ENCODE measurements at regions not wholly inside any gene's neighbourhood (a gene's known extent, or its start where the extent isn't known, plus 50 kb on each side); places are given as distances from the start of the nearest gene placed in this dataset.

DNA sequence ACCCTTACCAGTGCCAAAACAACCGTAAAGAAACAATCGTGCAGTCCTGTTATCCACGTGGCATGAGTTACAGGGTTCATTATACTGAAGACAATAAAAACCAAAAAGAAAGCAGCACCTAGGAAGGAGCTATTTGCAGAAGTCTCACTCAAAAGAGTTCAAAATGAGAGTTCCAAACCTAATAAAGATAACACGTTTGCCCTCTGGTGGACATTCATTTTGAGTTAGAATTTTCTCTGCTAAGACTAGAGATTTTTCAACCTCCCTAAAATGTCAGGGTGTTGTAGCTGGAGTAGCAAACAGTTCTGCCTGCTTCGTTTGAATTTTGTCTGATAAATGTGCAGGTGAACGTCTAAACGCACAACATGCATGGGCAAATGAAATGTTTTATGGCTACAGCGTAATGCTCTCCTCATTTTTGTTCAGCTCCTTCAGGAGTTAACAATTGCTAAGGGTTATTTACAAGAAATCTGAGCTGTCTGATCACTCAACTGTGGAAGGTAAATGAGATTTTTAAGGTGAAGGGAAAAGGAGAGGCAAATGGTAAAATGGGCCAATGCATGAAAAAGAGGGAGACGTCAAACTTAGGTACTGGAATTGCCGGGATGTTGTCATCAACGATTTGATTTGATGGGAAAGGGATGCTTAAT lies 1067.9 kb upstream of the EEF2KMT start:
- DNase-seq: no peak

DNA sequence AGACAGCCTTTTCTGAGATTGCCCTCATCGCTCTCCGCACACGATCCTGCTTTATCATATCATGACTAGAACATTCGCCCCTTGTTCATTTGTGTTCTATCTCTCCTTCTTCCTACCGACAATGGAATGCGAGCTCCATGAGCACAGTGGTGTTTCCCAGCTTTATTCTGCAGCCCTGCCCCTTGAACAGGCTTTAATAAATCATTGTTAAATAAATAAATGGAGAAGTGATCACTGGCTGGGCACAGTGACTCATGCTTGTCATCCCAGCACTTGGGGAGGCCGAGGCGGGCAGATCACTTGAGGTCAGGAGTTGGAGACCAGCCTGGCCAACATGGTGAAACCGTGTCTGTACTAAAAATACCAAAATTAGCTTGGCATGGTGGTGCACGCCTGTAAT lies 1063.3 kb upstream of the EEF2KMT start:
- no peak for DNase-seq

DNA sequence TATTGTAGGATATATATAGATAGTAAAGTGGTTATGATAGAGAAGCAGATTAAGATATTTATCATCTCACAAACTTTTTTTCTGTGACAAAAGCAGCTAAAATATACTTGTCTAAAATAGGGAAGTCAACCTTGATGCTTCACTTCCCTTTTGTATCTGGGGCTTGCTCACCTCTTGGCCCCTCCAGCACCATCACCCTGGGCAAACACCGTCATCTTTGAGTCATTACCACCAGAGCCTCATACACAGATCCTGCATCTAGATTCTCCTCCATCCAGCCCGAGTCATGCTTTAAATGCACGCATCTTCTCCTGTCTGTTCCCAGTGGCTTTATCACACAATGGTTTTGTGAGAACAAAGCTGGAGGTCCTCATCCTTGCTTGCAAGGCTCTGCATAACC lies 1062.7 kb upstream of the EEF2KMT start:
- DNase-seq: no peak

DNA sequence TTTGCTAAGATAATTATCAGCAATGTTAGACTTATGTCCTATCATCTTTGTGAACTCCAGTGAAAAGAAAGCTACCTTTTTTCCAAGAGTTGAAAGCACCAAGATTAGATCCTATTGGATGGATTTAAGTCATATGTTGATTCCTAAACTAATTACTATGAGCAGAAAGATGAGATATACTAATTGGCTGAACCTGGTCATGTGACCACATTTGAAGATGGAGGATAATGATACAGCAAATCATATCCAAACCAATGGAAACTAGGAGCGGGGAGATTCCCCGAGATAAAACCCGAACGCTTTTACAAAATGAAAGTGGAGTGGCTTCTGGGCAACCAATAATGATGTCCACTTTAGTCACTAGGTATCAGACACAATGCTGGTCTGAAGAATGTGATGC lies 1060.2 kb upstream of the EEF2KMT start:
- no peak for DNase-seq

DNA sequence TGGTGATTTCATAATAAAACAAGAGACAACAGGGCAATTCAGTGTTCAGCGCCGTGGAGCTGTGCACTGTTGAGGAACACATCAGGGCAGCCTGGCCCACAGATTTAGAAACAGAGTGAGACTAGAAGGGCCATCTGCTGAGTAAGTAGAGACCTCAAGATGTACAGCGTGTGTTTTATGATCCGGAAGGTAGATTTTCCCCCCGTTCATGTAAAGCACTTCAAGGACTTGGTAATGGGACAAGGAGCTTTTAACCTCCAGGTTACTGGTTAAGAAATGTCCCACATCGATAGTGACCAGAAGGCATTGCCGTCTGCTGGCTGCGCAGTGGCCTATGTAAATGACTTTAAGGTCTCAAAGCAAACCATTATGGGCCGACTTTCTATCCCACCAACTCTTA lies 1057.7 kb upstream of the EEF2KMT start:
- no peak for DNase-seq

DNA sequence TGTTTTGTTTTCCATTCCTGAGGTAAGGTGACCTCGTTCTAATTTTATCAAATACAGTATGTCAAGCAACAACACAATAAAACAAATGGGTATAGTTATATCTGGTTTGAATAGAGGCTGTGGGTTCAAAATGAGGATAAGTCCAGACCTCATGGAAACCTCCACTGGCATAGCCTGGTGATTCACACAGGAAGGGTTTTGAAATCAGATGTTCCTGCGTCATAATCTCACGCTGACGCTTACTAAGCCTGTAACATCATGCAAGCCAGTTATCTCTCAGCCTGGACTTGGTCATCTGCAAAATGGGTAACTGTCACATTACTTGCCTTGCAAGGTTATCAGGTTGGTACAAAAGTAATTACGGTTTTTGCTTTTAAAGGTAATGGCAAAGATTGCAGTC lies 1056.3 kb upstream of the EEF2KMT start:
- DNase-seq: no peak

DNA sequence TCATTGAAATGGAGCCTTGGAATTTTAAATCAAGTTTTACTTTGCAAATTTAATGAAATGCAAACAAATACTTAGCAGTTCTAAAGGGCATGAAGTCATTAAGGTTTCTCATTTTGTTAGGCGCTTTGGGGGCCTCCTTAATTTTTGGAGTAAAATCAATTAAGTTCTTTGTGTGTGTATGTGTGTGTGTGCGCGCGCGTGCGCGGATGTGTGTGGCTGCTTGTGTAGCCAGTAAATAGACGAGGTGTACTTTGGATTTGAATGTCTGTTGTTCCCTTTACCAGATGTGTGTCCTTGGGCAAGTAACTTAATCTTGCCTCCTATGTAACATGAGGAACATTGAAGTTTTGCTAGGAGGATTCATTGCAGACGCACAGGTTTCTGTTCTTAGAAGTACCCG lies 1051.4 kb upstream of the EEF2KMT start:
- no peak for DNase-seq

DNA sequence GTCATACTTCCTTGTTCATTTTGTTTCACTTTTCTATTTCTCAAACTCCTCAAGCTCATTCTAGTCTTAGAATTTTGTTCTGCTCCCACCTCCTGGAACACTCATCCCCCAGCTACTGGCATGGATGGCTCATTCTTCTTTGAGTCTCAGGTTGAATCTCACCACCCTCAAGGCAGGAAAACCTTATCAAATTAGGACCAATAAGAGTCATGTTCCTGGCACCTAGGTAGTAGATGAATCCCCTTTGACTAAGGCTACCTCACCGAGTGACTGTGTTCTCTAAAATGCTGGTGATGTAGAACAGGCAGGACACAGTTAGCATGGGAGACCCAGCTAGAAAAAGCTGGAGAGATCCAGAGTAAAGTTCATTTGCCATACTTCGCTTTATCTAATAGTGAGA lies 1050.8 kb upstream of the EEF2KMT start:
- no peak for DNase-seq

DNA sequence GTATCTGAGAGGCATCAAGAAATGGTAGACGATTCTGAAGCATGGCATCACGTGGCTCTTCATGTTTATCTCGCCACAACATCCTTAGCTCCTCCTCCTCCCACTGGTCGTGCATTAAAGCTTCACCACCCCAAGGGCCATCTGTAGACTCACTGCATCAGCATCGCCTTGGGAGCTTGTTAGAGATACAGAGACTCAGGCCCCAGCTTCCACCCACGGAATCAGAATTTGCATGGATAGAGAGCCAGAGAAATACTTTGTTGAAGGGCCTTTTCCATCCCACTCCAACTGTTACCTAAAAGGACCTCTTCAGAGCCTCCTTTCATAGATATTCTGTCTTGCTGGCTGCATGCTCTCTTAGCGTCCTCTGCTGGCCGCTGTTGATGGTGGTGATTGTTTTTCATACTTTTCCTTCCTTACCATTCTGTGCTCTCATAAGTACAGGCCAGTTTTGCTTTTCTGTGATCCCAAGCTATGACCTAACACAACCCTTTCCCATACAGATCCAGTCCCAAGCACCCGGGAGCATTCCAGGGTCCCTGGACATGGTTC lies 1049.4 kb upstream of the EEF2KMT start:
- no peak for DNase-seq

DNA sequence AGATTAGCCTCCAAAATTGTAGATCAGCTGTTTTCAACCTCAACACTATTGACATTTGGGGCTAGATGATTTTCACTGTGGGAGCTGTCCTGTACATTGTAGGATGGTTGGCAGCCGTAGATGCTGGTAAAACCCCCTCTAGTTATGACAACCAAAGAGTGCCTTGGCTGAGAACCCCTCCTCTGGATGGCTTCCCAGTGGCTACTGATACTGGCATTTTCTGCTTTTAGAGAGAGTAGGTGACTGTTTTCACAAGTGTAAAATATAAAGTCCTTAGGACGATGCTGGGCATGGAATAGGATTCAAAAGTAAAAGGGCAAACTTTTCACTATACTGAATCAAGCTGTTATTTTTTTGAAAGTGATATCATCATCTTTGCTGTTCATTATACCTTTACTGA lies 1048.8 kb upstream of the EEF2KMT start:
- DNase-seq: no peak

DNA sequence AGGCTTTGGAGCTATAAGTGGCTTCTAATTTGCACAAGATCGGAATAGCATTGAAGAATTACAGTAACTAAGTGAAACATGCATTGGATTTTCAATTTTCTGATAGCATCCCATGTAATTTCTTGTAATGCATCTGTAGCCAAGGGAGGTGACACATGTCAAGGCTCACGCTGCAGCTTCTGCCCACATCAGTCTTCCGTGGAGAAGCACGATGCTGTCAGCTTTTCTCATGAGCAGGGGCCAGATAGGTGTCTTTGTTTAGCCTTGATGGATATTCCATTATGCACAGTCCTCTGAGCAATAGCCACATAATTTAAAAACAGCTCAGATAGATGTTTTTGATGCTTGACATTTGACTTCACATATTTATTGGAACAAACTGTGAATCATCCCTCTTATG lies 1046.9 kb upstream of the EEF2KMT start:
- no peak for DNase-seq

DNA sequence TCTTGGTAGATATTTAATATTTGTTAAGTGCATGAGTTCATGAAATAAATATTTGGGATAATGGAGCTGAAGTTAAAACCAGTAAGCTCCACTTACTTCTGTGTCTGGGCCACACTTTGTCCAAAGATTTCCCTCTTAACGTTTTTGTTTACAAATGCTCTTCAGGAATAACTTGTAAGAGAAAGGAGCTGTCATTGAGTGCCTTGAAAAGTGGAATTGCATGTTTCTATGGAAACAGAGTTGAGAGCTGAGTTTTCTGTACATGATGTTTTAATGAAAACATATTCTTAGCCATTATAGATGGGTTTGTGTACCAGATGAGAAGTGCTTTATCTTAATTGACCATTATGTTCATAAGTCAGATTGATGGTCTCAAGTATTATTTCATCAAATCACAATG lies 1045.4 kb upstream of the EEF2KMT start:
- no peak for DNase-seq

DNA sequence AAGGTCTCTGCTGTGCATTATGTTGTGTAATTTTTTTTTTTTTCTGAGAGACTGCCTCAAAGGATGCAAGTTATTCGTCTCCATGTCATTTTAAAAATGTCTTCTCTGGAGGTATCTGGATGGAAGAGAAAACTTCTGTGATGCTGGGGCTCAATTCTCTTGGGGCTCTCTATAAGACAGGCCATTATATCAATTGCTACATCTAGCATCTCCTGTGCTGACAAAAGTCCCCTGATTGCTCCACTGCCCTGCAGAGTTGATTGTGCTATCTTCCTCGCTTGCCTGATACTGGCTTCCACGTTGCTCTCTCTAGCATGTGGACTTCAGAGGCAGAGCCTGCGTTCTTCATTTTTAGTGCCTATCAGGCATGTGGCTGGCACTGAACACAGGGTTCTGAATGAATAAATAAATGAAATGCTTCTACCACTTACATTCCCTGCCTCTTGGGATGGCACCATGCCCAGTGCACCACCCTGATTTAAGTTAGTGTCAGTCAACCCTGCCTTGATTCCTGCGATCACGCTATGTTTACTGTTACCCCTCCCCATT lies 1035.5 kb upstream of the EEF2KMT start:
- no peak for DNase-seq

DNA sequence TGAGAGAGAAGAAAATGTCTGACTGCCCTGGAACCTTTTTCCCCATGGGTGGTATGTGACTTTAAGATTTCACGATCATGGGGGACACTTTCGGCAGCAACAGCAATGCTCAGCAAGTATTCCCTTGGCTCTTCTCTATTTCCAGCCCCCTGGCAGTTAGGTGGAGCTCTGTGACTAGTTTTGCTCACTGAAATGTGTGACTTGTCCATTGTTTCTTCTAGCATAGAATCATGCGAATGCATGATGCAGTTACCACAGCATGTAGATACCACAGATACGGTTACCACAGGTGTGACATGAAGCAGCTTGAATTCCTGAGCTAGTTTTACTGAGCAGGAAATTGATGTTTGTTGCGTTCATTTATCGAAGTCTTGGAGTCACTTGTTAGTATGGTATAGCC lies 1034.5 kb upstream of the EEF2KMT start:
- no peak for DNase-seq

DNA sequence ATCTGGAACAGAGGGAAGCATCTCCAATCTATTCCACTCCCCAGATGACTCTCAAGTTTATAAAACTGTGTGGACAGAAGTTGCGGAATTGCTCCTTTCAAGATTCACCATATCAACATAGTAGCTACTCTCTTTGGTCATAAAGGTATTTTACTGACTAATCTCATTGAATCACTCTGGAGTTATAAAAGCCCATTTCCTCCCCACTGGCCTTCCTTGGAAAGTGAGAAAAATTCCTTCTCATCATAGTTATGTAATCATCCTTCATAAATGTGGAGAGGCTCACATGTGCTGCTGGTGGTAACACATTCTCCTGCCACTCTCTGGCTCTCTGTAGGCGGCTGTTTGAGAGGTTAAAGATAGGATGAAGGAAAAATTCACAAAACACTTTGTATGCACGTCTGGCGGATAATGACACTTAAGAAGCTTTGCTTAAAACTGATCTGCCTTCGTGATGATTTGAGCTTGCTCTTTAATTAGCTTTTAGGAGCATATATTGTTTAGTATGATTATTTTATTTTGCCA lies 1034.0 kb upstream of the EEF2KMT start:
- DNase-seq: no peak

DNA sequence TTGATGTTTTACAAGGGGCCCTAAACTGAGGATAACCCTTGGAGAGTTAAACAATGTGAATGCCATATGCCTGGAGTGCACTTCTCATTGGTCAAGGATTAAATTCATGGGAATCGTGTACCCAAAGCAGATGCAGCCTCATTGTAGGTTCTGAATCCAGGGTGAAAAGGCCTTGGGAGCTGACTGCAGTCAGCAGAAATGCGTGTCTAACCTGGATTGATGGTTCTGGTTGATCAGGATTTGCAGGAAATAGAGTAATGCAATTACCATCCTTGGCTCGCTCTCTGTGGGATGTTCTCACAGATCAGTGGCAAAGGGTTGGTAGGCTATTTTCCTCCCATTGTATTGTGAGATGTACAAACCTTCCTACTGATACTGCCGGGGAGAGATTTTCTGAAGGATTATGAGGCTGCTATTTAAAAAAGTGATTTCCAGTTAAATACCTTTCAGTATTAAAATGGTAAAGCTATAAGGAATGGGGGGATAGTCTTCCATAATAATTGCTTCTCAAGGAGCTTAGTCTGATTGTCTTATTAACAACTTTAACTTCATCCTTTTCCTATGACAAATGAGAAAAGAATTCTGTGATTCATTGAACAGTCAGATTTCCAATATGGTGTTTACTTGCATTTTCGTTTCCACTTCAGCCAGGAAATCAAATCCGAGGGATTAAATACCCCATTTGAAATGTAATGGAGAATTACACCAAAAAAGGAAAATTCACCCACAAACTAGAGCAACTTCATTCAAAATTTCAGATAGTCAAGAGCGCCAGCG lies 1028.1 kb upstream of the EEF2KMT start:
- DNase-seq: no peak

DNA sequence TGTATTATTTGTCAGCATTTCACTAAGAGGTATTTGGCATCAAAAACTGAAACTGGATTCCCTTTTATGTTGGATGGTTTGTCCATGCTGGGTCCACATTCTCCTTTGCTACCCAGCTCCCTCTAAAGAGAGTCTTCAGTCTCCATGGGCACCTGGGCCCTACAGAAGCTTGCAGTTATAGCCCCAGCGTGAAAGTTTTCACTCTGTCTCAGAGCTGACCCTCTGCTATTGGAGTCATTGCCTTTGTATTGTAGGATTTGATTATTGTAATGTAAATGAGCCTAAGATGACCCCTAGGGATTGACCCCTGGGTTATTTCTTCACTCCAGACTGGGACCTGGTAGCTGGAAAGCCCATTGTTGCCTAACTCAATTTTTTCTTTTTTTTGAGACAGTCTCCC lies 1026.5 kb upstream of the EEF2KMT start:
- DNase-seq: no peak

DNA sequence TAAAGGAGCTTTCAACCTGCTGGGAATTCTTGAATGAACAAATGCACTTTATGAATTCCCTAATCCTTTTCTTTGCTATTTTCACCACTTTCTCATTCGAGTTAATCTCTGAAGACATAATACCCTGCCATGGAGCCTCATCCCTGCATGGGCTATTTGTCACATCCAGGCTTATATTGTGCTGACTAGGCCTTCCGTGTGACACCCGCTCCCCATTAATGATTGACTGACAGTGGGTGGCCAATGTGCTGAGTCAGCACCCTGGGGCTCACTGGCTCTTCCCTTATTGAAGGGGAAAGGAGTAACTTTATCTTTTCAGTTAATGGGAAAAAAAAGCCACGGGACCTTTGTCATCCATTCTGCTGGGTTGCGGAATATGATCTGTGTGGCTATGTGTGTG lies 1024.8 kb upstream of the EEF2KMT start:
- no peak for DNase-seq

DNA sequence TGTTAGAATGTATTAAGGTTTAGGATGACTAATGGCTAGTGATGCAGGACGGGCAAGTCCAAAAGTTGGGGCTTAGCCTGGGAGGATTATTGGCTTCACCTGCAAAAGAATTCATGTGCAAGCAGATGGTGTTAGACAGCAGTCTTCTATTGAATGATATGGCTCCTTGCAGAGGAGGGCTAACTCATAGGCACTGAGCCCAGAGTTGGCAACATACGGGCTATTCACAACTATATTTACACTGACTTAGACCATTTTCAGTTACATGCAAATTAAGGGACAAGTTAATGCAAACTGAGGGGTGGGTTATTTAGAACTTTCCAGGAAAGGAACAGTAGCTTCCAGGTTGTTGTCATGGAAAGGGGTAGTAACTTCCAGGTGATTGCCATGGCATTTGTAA lies 1017.1 kb upstream of the EEF2KMT start:
- DNase-seq: no peak

DNA sequence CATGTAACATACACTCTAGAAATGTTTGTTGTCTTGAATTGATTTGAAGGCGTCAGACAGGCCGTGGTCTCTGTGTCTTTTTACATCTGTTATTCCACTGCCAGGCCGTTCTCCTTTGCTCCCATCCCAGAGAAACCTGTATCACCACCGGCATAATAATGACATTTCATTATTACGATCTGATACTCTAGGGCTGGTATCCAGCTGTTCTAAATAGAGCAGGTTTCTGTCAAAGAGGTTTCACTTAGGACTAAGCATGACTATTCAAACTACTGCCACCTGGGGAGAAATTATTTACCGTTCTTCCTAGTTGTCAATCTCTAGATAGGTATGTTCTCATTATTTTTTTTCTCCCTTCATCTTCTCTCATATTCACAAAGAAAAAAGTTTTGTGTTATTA lies 1016.2 kb upstream of the EEF2KMT start:
- DNase-seq: no peak

DNA sequence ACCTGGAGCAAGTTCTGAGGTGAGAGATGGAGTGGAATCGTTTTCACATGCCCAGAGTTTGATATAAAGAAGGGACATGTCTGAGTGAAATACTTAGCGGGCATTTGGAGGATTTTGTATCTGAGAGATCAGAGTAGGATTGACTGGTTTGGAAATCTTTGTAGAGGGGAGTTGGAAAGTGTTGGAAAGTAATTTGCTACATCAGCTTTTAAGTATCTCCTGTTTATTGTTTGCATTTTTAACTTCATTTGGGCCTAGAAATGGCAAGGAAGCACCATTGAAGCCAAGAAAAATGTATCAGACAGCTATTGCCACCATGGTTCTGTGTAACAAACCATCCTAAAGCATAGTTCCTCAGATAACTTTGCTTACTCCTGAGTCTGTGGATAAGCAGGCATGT lies 1015.1 kb upstream of the EEF2KMT start:
- DNase-seq: no peak

DNA sequence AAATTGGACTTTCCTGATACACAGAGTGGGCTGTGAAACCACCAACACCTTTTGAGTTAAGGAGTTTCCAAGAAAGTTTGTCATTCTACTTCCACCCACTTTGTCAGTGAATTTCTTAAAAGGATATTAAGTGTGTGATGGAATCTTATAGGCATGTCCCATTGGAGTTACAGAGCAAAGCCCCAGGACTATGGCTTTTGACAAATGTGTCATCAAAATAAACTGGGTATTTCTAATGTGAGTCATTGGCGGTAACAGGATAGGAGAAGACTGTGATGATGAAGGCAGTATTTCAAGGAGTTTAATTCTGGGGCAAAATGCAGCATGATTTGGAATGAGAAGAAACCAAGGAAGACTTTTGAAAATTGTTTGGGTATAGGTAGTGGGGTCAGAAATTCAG lies 1013.8 kb upstream of the EEF2KMT start:
- no peak for DNase-seq

DNA sequence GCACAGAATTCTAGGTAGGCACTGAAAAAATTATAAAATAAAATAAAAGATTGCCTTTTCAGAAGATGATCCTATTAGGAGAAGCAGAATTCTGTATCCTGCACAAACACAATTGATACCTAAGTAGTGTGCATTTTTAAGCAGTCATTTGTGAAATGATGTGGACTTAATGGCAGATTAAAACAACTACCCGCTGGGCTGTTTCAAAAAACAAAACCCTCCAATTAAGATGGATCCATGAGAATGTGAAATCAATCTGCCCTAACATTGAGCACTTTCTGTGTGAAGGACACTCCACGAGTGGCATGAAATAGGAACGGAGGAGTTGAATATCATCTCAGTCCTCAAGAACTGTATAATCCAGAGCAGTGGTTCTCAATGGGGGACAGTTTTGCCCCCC lies 1012.8 kb upstream of the EEF2KMT start:
- DNase-seq: no peak

DNA sequence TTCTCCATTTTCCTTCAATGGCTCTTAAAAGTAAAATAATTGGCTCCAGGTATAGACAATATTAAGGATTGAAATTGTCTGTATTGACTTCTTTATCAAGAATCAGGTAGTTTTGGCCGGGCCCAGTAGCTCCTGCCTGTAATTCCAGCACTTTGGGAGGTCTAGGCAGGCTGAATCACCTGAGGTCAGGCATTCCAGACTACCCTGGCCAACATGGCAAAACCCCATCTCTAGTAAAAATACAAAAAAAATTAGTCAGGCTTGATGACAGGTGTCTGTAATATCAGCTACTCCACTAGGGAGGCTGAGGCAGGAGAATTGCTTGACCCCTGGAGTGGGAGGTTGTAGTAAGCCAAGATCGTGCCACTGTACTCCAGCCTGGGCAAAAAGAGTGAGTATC lies 1008.5 kb upstream of the EEF2KMT start:
- no peak for DNase-seq

All from stimulated activated CD4-positive, alpha-beta T cell treated with anti-CD3 and anti-CD28 coated beads, Interleukin-4, amount 100 ng/mL, for 24 hours (primary cell).